ENCODE measurements at regions not wholly inside any gene's neighbourhood (a gene's known extent, or its start where the extent isn't known, plus 50 kb on each side); places are given as distances from the start of the nearest gene placed in this dataset.

DNA sequence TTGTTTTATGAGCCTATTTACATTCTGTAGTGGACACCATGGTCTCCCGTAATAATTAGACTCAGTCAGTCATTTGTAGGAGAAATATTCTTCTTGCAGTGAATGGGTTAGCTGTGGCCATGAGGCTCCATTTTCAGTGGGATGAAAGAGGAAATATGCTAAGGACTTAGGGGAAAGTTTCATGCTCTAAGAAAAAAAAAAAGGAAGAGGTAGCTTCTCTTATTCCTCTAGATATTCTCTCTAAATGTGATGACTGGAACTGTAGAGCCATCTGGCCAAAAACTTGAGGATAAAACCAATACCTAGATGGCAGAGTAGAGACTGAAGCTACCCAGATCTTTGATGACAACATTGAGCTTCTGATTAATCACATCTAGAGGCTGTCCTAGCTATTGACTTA, 75.8 kb upstream of the SESN3 start:
- no peak for TF ChIP-seq POLR2A (IDR thresholded peaks at IDR 0.05; ENCODE audit: low read depth, low read length)
- TF ChIP-seq JUN (IDR thresholded peaks at IDR 0.05; ENCODE audit: borderline replicate concordance, insufficient read depth, insufficient read length, low read depth) = no peak
- no peak for TF ChIP-seq GATA2 (IDR thresholded peaks at IDR 0.05; ENCODE audit: insufficient read depth, insufficient read length, low read depth, low read length)
- no peak for TF ChIP-seq POLR2AphosphoS5 (IDR thresholded peaks at IDR 0.05; ENCODE audit: insufficient read depth, low read depth, low read length)
- TF ChIP-seq, protein P1, sequence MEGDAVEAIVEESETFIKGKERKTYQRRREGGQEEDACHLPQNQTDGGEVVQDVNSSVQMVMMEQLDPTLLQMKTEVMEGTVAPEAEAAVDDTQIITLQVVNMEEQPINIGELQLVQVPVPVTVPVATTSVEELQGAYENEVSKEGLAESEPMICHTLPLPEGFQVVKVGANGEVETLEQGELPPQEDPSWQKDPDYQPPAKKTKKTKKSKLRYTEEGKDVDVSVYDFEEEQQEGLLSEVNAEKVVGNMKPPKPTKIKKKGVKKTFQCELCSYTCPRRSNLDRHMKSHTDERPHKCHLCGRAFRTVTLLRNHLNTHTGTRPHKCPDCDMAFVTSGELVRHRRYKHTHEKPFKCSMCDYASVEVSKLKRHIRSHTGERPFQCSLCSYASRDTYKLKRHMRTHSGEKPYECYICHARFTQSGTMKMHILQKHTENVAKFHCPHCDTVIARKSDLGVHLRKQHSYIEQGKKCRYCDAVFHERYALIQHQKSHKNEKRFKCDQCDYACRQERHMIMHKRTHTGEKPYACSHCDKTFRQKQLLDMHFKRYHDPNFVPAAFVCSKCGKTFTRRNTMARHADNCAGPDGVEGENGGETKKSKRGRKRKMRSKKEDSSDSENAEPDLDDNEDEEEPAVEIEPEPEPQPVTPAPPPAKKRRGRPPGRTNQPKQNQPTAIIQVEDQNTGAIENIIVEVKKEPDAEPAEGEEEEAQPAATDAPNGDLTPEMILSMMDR (IDR thresholded peaks at IDR 0.05; ENCODE audit: extremely low read depth in 1 of 2, insufficient read depth in 1 of 2, low read depth in 1 of 2, low read length in 2 of 2) = no peak
- TF ChIP-seq MYC (IDR thresholded peaks at IDR 0.05; ENCODE audit: low read depth, low read length) = no peak
- no peak for TF ChIP-seq EZH2 (IDR thresholded peaks at IDR 0.05; ENCODE audit: borderline replicate concordance, low read depth, low read length, severe bottlenecking)
- TF ChIP-seq, protein P2, sequence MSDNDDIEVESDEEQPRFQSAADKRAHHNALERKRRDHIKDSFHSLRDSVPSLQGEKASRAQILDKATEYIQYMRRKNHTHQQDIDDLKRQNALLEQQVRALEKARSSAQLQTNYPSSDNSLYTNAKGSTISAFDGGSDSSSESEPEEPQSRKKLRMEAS (IDR thresholded peaks at IDR 0.05; ENCODE audit: insufficient read depth, insufficient read length) = no peak
- no peak for FAIRE-seq
- intact Hi-C loops (cut with micrococcal nuclease) = no loop called here

More for the DNA sequence above, 75.8 kb upstream of the SESN3 start:
- Histone ChIP-seq H3K4me3 (replicated peaks in 1 of 3; ENCODE audit: insufficient read depth in 1 of 3, low read depth in 1 of 3, low read length in 3 of 3) (no peak overlapping the region), H3K79me2 (ENCODE audit: control insufficient read depth, insufficient read depth, low read length) (no peaks in the 10 kb centered on the region), H3K4me2 (ENCODE audit: insufficient read depth, low read length) (no peak overlapping the region), H2AFZ (ENCODE audit: low read depth, low read length) (no peak overlapping the region), H4K20me1 (replicated peaks; ENCODE audit: control insufficient read depth, extremely low read depth, insufficient read depth, low read length) (no peaks in the 10 kb centered on the region), H3K36me3 (ENCODE audit: control insufficient read depth in 2 of 2, extremely low read depth in 1 of 2, insufficient read depth in 2 of 2, low read length in 2 of 2) (no peaks in the 10 kb centered on the region), H3K27ac (ENCODE audit: insufficient read depth, low read depth, low read length) (no peak overlapping the region), H3K9ac (replicated peaks; ENCODE audit: extremely low read depth, insufficient read depth, low read length) (no peak overlapping the region), H3K4me1 (ENCODE audit: control insufficient read depth, extremely low read depth, insufficient read depth, low read length) (no peaks in the 10 kb centered on the region), H3K9me3 (replicated peaks; ENCODE audit: control insufficient read depth, insufficient read depth, low read length) (no peaks in the 10 kb centered on the region), H3K27me3 (ENCODE audit: control insufficient read depth in 2 of 2, insufficient read depth in 2 of 2, low read length in 2 of 2) (no peaks in the 10 kb centered on the region), H3K9me1 (replicated peaks; ENCODE audit: control insufficient read depth, extremely low read depth, insufficient read depth, low read length) (no peaks in the 10 kb centered on the region)
- ChIA-PET POLR2A (no interaction called here), CTCF (interaction anchor here (0.9 kb wide), 1 partner anchor 398 kb away, joined by 3 read pairs; no protein-coding TSS in a partner anchor)
- BruUV-seq (replicated peaks) = no TSS peak
- no peak for DNase-seq (ENCODE audit: low read depth, low spot score)
- dilution Hi-C loops (cut with MboI; ENCODE audit: extremely low pct_ligation_motif_present, low sequenced_read_pairs) = no loop called here

Data from endothelial cell of umbilical vein (primary cell).